HG03442 (cell line): ENCODE measurements at regions not wholly inside any gene's neighbourhood (a gene's known extent, or its start where the extent isn't known, plus 50 kb on each side); places are given as distances from the start of the nearest gene placed in this dataset.

Experiments used
- ATAC-seq: cut with Tn5 transposase; IDR thresholded peaks from one replicate; pipeline ENCODE4 v1.9.1; 2021; ENCODE audit warnings: mild to moderate bottlenecking, moderate library complexity; ENCODE audit not compliant: unreplicated experiment

DNA sequence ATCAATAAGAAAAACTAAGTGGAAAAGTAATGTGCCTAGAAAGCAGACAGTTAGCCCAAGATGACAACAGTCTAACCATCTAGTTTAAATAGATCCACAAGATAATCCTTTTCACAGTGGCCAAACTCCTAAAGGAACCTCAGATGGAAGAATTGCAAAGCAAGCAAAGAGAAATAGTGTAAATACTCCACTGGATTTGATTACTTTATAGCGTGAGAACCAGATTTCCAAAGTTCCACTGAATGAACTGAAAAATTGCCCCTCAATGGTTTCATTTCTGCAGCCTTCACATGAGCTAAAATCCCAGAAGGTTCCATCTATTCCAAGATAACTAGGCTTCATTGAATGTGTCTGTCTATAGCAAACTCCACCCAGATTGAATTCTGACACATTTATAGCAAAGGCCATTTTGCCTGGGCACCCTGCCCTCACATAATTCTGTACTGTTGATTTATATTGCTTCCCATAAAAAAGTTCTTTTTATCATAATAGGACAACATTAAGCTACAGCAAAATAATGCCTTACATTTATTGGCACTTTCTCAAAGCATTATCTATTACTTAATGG lies 129.7 kb upstream of the THBS1 start:
- ATAC-seq = no peak

DNA sequence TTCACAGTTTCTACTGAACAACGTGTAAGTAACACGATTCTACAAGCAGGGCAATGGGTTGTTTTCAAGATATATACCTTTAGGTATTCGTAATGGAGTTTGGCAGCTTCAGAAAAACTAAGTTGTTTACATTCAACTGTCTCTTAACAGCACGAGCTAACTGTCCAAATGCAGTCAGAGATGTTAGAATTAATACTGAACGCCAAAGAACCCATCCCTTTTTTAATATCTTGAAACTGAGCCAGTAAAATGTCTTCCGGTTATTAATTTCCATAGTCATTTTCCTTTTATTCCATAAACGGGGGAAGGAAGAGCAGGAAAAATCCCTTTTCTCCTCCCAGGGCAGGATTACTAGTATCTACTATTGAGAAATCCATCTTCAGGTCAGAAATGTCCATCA lies 129.0 kb upstream of the THBS1 start:
- ATAC-seq = no peak

DNA sequence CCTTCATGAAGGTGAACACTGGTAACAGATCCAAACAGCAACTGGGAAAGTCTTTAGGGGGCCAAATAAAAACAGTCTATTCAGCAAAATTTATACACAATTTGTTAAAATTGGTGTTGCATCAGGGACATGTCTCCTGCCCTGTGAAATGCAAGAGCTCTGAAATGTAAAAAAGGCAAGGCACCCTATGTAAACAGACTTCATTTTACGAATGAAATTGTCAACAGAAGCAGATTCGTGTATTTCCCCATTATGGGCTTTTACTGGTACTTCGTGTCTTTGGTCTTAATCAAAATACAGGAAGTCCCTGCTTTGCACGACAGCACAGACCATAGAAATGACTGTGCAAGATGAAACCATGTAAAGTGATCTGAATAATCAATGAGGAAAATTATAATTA lies 127.3 kb upstream of the THBS1 start:
- peak; percentile 90 for ATAC-seq

DNA sequence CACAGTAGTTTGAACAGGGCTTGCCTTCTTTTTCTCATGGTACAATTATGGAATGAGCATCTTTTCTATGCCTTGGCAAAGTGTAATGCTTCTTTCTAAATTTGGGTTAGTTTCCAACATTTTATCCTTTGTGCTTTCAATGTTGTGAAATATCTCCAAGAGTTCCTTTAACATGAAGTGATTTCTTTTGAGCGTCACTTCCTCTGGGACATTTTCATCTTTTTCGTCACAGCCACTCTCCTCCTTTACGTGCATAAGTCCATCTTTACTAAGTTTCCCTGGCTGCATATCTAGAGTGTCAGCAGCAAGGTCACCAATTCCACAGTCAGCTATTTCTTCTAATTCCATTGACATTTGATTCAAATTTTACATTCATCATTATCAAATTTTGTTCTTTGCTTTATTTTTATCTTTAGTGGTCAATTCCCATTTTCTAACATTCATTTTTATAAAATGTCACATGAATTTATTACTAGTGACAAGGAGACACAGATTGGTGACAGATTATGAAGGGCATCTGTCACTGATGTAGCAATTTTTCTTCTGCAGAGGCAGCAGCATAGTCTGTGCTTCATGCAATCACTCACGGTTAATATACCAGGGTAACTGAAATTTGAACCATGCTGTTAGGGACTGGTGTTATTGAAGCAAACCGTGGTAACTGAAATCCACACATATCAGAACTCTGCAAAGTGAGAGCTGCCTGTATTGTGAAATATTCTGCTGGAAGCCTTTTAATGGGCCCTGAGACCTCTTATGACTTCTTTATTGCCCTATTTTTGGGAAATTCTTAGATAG lies 126.5 kb upstream of the THBS1 start:
- no peak for ATAC-seq

DNA sequence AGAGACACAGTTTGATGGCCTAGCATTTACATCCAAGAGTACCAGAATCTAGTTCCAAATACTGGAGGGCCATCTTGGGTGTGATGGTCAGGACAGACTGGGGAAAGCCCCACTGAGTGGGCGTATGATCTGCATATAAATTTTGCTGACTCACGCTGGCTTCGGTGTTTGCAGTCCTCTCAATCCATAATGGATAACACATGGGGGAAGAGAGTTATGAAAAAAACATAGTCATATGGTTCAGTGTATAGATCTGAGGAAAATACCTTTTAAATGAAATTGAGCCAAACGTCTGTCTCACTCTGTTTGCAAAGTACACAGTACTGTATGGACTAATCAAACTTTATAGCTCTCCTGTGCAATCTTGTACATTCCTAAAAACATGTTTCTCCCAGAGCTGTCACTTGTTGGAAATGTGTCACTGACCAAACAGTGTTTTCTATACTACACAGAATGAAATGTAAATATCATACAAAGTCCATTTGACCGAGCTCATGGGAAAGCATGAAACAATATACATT lies 125.3 kb upstream of the THBS1 start:
- ATAC-seq = no peak

DNA sequence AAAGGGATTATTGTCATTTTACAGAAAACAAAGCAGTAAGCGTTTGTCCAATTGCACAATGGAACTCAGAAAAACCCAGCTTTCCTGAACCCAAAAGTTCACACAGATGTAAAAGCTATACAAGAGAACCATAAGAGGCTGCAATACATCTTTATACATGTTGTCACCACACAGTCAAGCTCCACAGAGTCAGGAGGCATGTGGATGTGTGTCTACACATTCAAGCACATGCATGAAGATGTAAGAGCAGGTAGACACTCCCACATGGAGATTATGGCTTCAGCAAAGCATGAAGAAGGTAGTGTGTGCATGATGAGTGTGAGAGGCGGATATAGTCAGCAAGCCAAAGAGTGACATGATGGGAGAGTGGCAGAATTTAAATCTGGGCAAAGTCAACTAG lies 124.7 kb upstream of the THBS1 start:
- no peak for ATAC-seq

DNA sequence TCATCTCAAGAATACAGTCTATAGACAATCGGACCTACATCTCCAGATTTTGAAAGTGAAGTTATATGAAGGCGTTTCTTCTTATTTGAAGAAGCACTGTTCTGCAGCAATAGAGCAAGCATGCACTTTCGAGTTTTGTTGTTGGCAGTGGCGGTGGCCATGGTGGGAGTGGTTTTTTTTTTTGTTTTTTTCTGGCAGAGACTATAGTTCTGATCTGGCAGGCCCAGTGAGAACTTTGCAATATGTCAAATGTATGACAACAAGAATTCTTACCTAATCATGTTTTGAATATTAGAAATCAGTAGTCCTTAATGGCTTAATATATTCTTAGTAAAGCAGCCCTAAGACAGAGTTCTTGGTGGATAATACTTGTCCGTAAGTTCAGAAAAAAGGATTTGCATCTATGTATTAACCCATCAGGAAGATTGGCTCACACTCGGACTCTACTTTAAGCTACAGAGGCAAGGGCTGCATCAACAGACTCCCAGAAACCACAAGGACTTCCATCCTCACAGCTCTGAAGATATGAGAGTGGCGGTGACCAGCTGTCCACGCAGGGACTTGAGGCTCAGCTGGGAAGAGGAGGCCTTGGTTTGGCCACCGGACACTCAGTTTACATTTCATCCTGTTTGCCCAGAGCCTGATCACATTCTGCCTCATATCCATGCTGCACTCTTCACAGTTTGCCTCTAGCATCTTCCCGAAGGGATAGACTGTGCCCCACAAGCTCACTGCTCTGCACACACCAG lies 124.1 kb upstream of the THBS1 start:
- ATAC-seq = no peak

DNA sequence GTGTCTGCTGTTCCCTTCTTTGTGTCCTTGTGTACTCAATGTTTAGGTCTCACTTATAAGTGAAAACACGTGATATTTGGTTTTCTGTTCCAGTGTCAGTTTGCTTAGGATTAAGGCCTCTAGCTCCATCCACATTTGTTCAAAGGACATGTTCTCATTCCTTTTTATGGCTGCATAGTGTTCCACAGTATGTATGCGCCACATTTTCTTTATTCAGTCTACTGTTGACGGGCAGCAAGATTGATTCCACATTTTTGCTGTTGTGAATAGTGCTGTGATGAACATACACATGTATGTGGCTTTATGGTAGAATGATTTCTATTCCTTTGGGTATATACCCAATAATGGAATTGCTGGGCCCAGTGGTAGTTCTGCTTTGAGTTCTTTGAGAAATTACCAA lies 122.7 kb upstream of the THBS1 start:
- ATAC-seq = no peak

DNA sequence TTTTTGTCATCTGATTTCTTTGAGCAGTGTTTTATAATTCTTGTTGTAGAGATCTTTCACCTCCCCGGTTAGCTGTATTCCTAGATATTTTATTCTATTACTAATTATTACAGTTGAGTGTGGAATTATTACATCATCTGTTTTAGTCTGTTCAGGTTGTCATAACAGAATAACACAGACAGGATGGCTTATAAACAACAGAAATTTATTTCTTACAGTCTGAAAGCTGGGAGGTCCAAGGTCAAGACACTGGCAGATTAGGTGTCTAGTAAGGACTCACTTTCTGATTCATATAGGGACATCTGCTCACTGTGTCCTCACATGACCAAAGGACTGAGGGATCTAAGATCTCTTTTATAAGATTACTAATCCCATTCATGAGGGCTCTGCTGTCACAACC lies 121.3 kb upstream of the THBS1 start:
- no peak for ATAC-seq

DNA sequence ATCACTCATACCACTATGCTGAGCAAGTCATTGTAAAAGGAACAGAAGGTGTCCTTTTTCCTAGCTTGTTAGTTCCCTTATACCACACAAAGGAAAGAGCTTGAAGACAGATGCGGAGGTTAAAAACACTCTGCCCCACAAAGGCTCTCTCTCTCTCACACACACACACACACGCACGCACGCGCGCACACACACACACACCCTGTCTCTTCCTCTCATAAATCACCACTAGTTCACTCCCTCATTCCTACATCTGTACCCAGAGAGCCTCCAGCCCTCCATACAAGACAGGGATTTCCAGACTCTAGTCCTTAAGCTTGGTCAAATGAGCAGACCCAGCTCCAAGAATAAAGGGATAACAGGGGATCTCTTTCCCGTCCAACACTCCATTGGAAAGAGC lies 120.1 kb upstream of the THBS1 start:
- no peak for ATAC-seq

DNA sequence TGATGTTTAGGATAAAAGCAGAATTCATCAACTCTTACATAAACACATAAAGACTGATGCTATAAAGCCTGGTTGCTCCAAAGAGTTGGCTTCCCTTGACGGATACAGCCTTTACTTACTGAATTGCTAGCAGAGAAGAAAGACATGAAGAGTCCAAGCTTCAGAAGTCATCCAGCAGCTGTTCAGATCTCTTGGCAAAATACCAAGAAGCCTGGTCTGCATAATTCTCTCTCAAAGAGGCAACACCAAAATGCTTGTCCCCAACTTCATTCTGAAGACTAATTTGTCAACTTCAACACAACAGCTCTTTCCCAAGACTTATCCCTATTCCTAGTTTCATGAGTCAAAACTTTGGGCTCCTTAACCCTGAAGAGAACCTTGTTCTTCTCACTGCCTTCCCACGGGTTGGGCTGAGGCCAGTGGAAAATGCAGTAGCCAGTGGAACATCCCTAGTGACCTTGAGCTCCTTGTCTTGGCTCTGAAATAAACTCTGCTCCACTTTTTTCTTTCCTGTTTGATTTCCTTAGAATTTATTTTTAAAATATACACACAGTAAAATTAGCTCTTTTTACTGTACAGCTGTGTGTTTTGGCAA lies 119.2 kb upstream of the THBS1 start:
- no peak for ATAC-seq

DNA sequence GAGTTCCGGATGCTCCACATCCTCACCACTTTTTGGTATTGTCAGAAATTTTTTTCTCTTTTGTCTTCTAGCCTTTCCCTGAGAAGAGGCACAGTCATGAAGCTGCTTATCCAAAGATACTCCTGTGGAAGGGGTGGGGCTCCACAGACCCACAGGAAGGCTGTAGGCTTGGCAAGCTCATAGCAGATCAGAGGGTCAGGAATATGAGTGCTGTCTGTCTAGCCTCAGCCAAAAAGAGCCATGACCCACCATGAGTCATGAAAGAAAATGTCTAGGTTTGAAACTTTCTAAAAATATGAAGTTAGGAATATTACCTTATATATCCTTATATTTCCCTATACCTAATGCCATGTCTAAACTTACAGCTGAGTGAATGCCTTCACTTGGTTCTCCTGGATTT lies 118.2 kb upstream of the THBS1 start:
- no peak for ATAC-seq

DNA sequence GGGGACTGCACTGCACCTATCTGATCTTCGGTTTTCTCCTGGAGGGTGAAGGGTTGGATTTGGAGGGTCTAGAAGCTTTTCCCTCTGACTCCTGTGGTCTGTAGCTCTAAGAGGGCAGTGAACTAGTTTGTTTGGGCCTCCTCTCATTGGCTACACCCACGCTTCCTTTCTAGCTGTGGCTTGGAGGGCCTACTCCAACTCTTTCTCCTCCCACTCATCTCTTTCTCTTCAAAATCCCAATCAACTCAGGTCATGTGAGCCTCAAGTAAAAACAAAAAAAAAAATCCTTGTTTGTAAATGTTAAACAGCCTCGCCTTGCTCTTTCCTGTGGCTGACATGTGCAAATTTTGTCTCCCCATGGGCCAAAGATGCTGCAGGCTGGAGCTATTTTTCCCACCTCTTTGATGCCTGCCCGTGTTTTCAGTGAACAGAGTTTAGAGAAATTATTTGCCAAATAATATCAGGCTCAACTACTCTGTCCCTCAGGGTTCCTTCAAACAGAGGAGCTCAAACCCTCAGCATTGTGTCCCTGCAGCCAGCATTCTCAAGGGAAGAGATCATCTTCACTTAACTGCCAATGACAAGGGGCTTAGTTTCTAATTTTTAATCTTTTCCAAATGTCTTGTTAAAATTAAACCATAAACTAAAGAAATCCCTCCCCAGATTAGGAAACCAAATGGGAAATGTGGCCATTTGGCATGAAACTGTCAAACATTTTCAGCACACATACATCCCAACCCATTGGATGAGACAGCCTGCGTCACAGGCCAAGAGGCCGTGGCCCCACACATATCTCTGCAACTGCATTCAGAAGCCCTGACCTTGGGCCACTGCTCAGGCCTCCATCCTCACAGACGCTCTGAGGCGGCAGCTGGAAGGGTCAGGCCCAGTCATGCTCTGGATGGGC lies 114.8 kb upstream of the THBS1 start:
- ATAC-seq = no peak

DNA sequence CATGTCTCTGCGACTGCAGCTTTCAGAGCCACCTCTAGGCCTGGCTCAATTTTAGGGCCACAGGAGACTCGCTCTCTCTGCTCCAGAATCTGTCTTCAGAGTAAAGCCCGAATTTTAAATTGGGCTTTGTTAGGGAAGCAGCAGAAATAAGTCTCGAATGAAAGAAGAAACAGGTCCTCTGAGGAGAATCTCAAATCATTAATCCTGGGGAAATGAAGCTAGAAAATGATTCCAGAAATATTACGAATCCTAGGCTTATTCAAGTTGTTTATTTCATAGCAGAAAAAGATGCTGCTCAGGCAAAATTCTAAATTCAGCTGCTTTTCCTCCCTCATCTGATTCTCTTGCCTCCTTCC lies 114.2 kb upstream of the THBS1 start:
- no peak for ATAC-seq

DNA sequence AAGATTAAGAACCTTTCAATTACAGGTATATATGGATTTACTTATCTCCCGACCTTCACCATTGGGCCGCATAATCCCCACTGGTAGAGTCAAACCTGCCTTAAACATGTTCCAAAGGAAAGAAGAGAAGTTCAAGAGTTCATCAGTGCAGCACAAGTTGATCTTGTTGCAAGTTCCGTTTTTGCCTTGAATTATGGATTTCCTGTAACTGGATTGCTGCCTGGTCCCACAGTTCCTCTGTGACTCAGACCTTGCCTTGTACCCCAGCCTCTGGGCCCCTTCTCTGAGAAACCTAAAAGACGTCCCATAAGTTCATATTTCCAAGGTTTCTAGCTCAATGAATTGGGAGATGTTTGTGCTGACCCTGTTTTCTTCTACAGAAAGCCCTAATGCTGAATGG lies 112.5 kb upstream of the THBS1 start:
- no peak for ATAC-seq

DNA sequence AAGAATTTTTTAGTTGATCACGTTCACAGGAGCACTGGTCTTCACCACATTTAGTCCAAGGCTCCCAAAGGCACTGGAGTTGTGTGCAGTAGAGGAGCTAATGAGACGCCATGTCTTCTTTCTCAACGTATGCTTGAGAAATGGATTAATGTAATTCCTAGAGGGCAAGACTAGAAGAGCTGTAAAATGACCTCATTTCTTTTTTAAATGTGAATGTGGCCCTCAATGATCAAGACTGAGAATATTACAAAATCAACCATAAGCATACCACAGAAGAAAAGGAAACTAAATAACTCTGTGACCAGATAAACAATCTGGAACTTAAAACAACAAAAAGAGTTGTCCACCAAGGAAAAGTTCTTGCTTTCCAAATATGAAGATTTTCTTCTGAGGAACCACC lies 112.1 kb upstream of the THBS1 start:
- no peak for ATAC-seq

DNA sequence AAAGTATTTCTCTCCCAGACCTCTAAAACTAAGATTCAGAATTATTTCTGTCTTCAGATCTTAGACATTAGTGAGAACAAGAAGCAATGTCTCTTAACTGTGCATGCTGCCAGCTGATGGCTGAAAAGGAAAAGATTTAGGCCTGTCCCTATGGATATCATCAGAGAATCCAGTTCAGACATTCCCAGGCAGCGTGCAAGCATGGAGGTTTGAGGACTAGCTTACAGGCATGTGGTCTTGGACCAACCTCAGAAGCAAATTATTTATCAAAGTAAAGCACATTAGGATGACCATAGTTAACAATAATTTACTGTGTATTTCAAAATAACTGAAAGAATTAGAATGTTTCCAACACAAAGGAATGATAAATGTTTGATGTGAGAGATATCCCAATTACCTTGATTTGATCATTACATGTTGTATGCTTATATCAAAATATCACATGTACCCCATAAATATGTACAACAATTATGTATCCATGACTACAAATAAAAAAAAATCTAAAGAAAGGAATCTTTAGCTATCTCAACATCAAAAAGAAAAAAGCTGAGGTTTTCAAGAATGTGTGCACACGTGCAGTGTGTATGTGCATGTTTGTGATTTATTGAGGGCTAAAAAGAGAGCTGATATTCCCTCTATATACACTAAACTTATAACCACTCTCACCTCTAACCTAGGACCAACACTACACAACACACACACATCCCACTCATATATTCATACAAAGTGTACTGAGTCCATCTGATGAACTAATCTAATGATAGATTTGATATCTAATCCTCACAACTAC lies 108.9 kb upstream of the THBS1 start:
- ATAC-seq = no peak

DNA sequence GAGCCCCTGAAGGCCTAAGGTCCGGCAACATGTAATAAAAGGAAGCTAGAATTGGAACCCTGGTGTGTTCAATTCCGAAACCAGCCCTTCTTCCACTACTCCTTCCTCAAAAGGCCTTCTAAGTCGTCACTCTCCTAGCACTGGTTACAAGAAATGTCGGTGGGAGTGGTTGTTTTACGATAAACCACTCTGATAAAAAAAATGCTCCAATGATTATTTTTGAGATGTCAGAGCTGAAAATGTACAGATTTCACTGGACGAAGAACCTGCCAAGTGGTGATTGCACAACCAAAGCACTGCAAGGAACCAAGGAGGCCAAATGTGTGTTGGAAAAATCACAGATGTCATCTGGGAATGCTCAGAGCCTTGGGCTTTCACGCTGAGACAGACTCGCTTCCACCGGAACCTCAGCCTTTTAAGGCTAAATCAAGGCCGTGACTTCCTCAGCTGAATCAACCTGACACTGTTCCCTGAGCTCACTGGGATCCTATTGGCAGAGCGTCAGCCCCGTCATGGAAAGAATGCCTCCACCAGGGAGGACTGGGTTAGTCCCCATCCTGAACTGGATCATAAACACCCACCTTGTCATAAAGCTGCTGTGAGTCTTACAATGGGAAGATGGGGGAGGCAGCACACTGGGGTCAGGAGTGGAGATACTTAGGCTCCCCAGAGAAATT lies 108.1 kb upstream of the THBS1 start:
- ATAC-seq = no peak

DNA sequence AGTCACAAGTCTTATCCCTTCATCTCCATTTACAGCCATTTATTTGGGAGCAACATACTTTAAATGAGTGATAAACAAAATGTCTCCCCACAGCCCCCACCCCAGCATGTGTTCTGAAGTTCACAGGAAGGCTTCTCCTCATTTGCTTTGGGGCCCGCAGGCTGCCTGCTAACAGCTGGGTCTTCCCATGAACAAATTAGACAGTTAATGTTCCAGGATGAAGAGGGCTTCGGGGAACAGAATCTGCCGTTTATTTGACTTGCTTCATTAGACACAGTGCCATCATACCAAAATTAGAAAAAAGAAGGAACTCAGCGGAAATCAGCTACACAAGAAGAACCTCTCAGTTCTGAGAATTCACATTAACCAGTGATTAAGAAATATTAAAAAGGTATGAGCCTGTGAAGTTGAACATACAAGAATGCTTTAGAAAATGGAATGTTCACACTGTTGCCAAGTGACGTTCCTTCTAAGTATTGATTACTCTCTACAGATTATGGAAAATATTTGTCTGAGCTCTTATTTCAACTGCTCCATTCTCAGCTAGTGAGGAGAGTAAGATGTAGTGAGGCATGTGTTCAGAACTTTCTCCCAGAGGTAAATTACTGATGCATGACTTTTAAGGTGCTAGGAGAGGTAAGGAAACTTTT lies 107.5 kb upstream of the THBS1 start:
- ATAC-seq = no peak
